ENCODE measurements at regions not wholly inside any gene's neighbourhood (a gene's known extent, or its start where the extent isn't known, plus 50 kb on each side); places are given as distances from the start of the nearest gene placed in this dataset.
A peak's percentile ranks its signal among the peaks of the same experiment; 100 is the strongest.

GRCh38 chr16:11446566-11447119, 101.4 kb downstream of the RMI2 start:
- intact Hi-C loops (cut with micrococcal nuclease), result no loop called here
- no peaks in the 10 kb centered on the region for H3K36me3 Mint-ChIP-seq (ENCODE audit: low read depth)
- H3K4me3 Mint-ChIP-seq, result no peak overlapping the region
- H3K27me3 Mint-ChIP-seq, result no peaks in the 10 kb centered on the region
- no peak overlapping the region for H3K27ac Mint-ChIP-seq
- no peaks in the 10 kb centered on the region for H3K9me3 Mint-ChIP-seq
- DNase-seq, result no peak
- H3K4me1 Mint-ChIP-seq, result no peaks in the 10 kb centered on the region

GRCh38 chr16:11447272-11447671, 102.0 kb downstream of the RMI2 start:
- Mint-ChIP-seq H3K4me1 (no peaks in the 10 kb centered on the region), H3K27me3 (no peaks in the 10 kb centered on the region), H3K27ac (no peak overlapping the region), H3K4me3 (no peak overlapping the region), H3K9me3 (no peaks in the 10 kb centered on the region), H3K36me3 (ENCODE audit: low read depth) (no peaks in the 10 kb centered on the region)
- intact Hi-C loops (cut with micrococcal nuclease), result no loop called here
- no peak for DNase-seq

GRCh38 chr16:11447836-11448235, 102.6 kb downstream of the RMI2 start:
- H3K4me3 Mint-ChIP-seq, result no peak overlapping the region
- H3K27ac Mint-ChIP-seq, result no peak overlapping the region
- no peaks in the 10 kb centered on the region for H3K27me3 Mint-ChIP-seq
- H3K9me3 Mint-ChIP-seq, result no peaks in the 10 kb centered on the region
- no peaks in the 10 kb centered on the region for H3K36me3 Mint-ChIP-seq (ENCODE audit: low read depth)
- no peaks in the 10 kb centered on the region for H3K4me1 Mint-ChIP-seq
- intact Hi-C loops (cut with micrococcal nuclease), result no loop called here
- no peak for DNase-seq

- peaks cover 3% of the 10 kb centered on the region for H3K27me3 Mint-ChIP-seq
- no peaks in the 10 kb centered on the region for H3K9me3 Mint-ChIP-seq
- no peak for DNase-seq
- no peak overlapping the region for H3K4me3 Mint-ChIP-seq
- intact Hi-C loops (cut with micrococcal nuclease), result no loop called here
- no peak overlapping the region for H3K27ac Mint-ChIP-seq
- H3K36me3 Mint-ChIP-seq (ENCODE audit: low read depth), result no peaks in the 10 kb centered on the region
- no peaks in the 10 kb centered on the region for H3K4me1 Mint-ChIP-seq
These were observed 103.6 kb downstream of the RMI2 start for GRCh38 chr16:11448796-11449416.

GRCh38 chr16:11449716-11450115, 104.5 kb downstream of the RMI2 start:
- intact Hi-C loops (cut with micrococcal nuclease), result no loop called here
- peaks cover 3% of the 10 kb centered on the region for H3K27me3 Mint-ChIP-seq

GRCh38 chr16:11450136-11450535, 104.9 kb downstream of the RMI2 start:
- no peak for DNase-seq
- Mint-ChIP-seq H3K36me3 (ENCODE audit: low read depth) (no peaks in the 10 kb centered on the region), H3K27ac (no peak overlapping the region), H3K4me1 (no peaks in the 10 kb centered on the region), H3K27me3 (peaks cover 3% of the 10 kb centered on the region), H3K4me3 (no peak overlapping the region), H3K9me3 (no peaks in the 10 kb centered on the region)
- intact Hi-C loops (cut with micrococcal nuclease), result no loop called here

More at GRCh38 chr16:11449716-11450115, 104.5 kb downstream of the RMI2 start:
- no peak for DNase-seq
- Mint-ChIP-seq H3K36me3 (ENCODE audit: low read depth) (no peaks in the 10 kb centered on the region), H3K9me3 (no peaks in the 10 kb centered on the region), H3K4me3 (no peak overlapping the region), H3K4me1 (no peaks in the 10 kb centered on the region), H3K27ac (no peak overlapping the region)

GRCh38 chr16:11452298-11452697, 107.0 kb downstream of the RMI2 start:
- Mint-ChIP-seq H3K27me3 (peaks cover 3% of the 10 kb centered on the region), H3K36me3 (ENCODE audit: low read depth) (no peaks in the 10 kb centered on the region), H3K27ac (no peak overlapping the region), H3K4me3 (no peak overlapping the region), H3K4me1 (no peaks in the 10 kb centered on the region), H3K9me3 (no peaks in the 10 kb centered on the region)
- no peak for DNase-seq
- intact Hi-C loops (cut with micrococcal nuclease), result no loop called here

GRCh38 chr16:11452746-11453389, 107.6 kb downstream of the RMI2 start:
- intact Hi-C loops (cut with micrococcal nuclease), result no loop called here
- DNase-seq, result no peak
- Mint-ChIP-seq H3K9me3 (no peaks in the 10 kb centered on the region), H3K27me3 (peaks cover 3% of the 10 kb centered on the region), H3K4me3 (no peak overlapping the region), H3K27ac (no peak overlapping the region), H3K4me1 (no peaks in the 10 kb centered on the region), H3K36me3 (ENCODE audit: low read depth) (no peaks in the 10 kb centered on the region)

GRCh38 chr16:11456741-11457140, 111.5 kb downstream of the RMI2 start:
- DNase-seq, result no peak
- Mint-ChIP-seq H3K4me1 (no peaks in the 10 kb centered on the region), H3K36me3 (ENCODE audit: low read depth) (no peaks in the 10 kb centered on the region), H3K27me3 (peaks cover 3% of the 10 kb centered on the region), H3K4me3 (no peak overlapping the region), H3K27ac (no peak overlapping the region), H3K9me3 (no peaks in the 10 kb centered on the region)
- intact Hi-C loops (cut with micrococcal nuclease), result no loop called here

GRCh38 chr16:11459722-11460121, 114.5 kb downstream of the RMI2 start:
- intact Hi-C loops (cut with micrococcal nuclease), result no loop called here
- Mint-ChIP-seq H3K9me3 (no peaks in the 10 kb centered on the region), H3K27ac (no peak overlapping the region), H3K4me1 (no peaks in the 10 kb centered on the region), H3K4me3 (no peak overlapping the region), H3K27me3 (no peaks in the 10 kb centered on the region), H3K36me3 (ENCODE audit: low read depth) (no peaks in the 10 kb centered on the region)
- no peak for DNase-seq

GRCh38 chr16:11460820-11461594, 115.7 kb downstream of the RMI2 start:
- intact Hi-C loops (cut with micrococcal nuclease), result no loop called here
- Mint-ChIP-seq H3K9me3 (no peaks in the 10 kb centered on the region), H3K27ac (peak overlapping the region; percentile 38), H3K4me3 (no peak overlapping the region), H3K27me3 (no peaks in the 10 kb centered on the region), H3K4me1 (no peaks in the 10 kb centered on the region), H3K36me3 (ENCODE audit: low read depth) (no peaks in the 10 kb centered on the region)
- DNase-seq, result no peak

GRCh38 chr16:11461595-11461990, 116.3 kb downstream of the RMI2 start:
- Mint-ChIP-seq H3K4me1 (no peaks in the 10 kb centered on the region), H3K27ac (no peak overlapping the region), H3K9me3 (no peaks in the 10 kb centered on the region), H3K27me3 (no peaks in the 10 kb centered on the region), H3K4me3 (no peak overlapping the region), H3K36me3 (ENCODE audit: low read depth) (no peaks in the 10 kb centered on the region)
- DNase-seq, result no peak
- intact Hi-C loops (cut with micrococcal nuclease), result no loop called here

- intact Hi-C loops (cut with micrococcal nuclease), result no loop called here
- H3K9me3 Mint-ChIP-seq, result no peaks in the 10 kb centered on the region
- no peaks in the 10 kb centered on the region for H3K36me3 Mint-ChIP-seq (ENCODE audit: low read depth)
- no peaks in the 10 kb centered on the region for H3K4me1 Mint-ChIP-seq
- DNase-seq, result no peak
- no peak overlapping the region for H3K4me3 Mint-ChIP-seq
- no peak overlapping the region for H3K27ac Mint-ChIP-seq
- H3K27me3 Mint-ChIP-seq, result no peaks in the 10 kb centered on the region
These were observed 116.8 kb downstream of the RMI2 start for GRCh38 chr16:11462036-11462435.

- Mint-ChIP-seq H3K9me3 (no peaks in the 10 kb centered on the region), H3K36me3 (ENCODE audit: low read depth) (no peaks in the 10 kb centered on the region), H3K4me3 (no peak overlapping the region), H3K4me1 (no peaks in the 10 kb centered on the region), H3K27me3 (peaks cover 2% of the 10 kb centered on the region), H3K27ac (no peak overlapping the region)
- intact Hi-C loops (cut with micrococcal nuclease), result no loop called here
- no peak for DNase-seq
These were observed 117.6 kb downstream of the RMI2 start for GRCh38 chr16:11462861-11463260.
